ENCODE measurements at regions not wholly inside any gene's neighbourhood (a gene's known extent, or its start where the extent isn't known, plus 50 kb on each side); places are given as distances from the start of the nearest gene placed in this dataset.

GRCh38 chr2:128380061-128380889 lies 61.6 kb upstream of the HS6ST1 start:
- ChIA-PET POLR2A (no interaction called here), CTCF (interaction anchor here (1.3 kb wide), 1 partner anchor 59 kb away, joined by 3 read pairs; no protein-coding TSS in a partner anchor)
- no peak overlapping the region for H3K4me3 ChIP-seq (ENCODE audit: low read depth, low read length)
- DNase-seq (ENCODE audit: low read depth, low spot score): no peak
- TF ChIP-seq CTCF (IDR thresholded peaks at IDR 0.05; ENCODE audit: insufficient read depth, low read length, missing control alignments): no peak

GRCh38 chr2:128380961-128381938 lies 62.6 kb upstream of the HS6ST1 start:
- POLR2A ChIA-PET: no interaction called here
- TF ChIP-seq CTCF (IDR thresholded peaks at IDR 0.05; ENCODE audit: insufficient read depth, low read length, missing control alignments): no peak
- no peak for DNase-seq (ENCODE audit: low read depth, low spot score)
- CTCF ChIA-PET: interaction anchor here (0.5 to 1.3 kb wide), 3 partner anchors 34 to 60 kb away, joined by 3 read pairs; no protein-coding TSS in a partner anchor
- no peak overlapping the region for H3K4me3 ChIP-seq (ENCODE audit: low read depth, low read length)

GRCh38 chr2:128384446-128384845 lies 65.8 kb upstream of the HS6ST1 start:
- no peak for DNase-seq (ENCODE audit: low read depth, low spot score)
- H3K4me3 ChIP-seq (ENCODE audit: low read depth, low read length): no peak overlapping the region
- no peak for TF ChIP-seq CTCF (IDR thresholded peaks at IDR 0.05; ENCODE audit: insufficient read depth, low read length, missing control alignments)
- ChIA-PET CTCF (no interaction called here), POLR2A (no interaction called here)

GRCh38 chr2:128384956-128385355 lies 66.3 kb upstream of the HS6ST1 start:
- no peak for DNase-seq (ENCODE audit: low read depth, low spot score)
- H3K4me3 ChIP-seq (ENCODE audit: low read depth, low read length): no peak overlapping the region
- CTCF ChIA-PET: no interaction called here
- no peak for TF ChIP-seq CTCF (IDR thresholded peaks at IDR 0.05; ENCODE audit: insufficient read depth, low read length, missing control alignments)
- POLR2A ChIA-PET: no interaction called here

- DNase-seq (ENCODE audit: low read depth, low spot score): no peak
- H3K4me3 ChIP-seq (ENCODE audit: low read depth, low read length): no peak overlapping the region
- POLR2A ChIA-PET: no interaction called here
- CTCF ChIA-PET: no interaction called here
- TF ChIP-seq CTCF (IDR thresholded peaks at IDR 0.05; ENCODE audit: insufficient read depth, low read length, missing control alignments): no peak
Measured at GRCh38 chr2:128385365-128385764, 66.7 kb upstream of the HS6ST1 start.

- ChIA-PET CTCF (no interaction called here), POLR2A (no interaction called here)
- H3K4me3 ChIP-seq (ENCODE audit: low read depth, low read length): no peak overlapping the region
- no peak for TF ChIP-seq CTCF (IDR thresholded peaks at IDR 0.05; ENCODE audit: insufficient read depth, low read length, missing control alignments)
- DNase-seq (ENCODE audit: low read depth, low spot score): no peak
Measured at GRCh38 chr2:128386066-128386465, 67.4 kb upstream of the HS6ST1 start.

Measured in AG04449 (cell line).